Stimulated activated CD8-positive, alpha-beta memory T cell treated with anti-CD3 and anti-CD28 coated beads, Interleukin-12 subunit alpha, Interleukin-12 subunit beta, amount 100 ng/mL, for 1 hour (primary cell): ENCODE measurements at regions not wholly inside any gene's neighbourhood (a gene's known extent, or its start where the extent isn't known, plus 50 kb on each side); places are given as distances from the start of the nearest gene placed in this dataset.
"Not testable (repeated sequence)": the region's sequence is repeated elsewhere in the genome, so short reads cannot be mapped to it uniquely, and the experiment has no call there.

Experiments
- DNase-seq: peaks from one replicate; pipeline ENCODE4 v3.0.0-alpha.2; 2020; ENCODE audit warnings: low read depth

GRCh38 chr5:154652746-154653417, 102.3 kb upstream of the LARP1 start:
- DNase-seq, result no peak

- DNase-seq, result not testable (repeated sequence)
Measured at GRCh38 chr5:154651795-154652194, 103.4 kb upstream of the LARP1 start.

GRCh38 chr5:154648706-154649105, 106.5 kb upstream of the LARP1 start:
- no peak for DNase-seq

- DNase-seq, result no peak
Measured at GRCh38 chr5:154648229-154648628, 106.9 kb upstream of the LARP1 start.

- DNase-seq, result no peak
Measured at GRCh38 chr5:154647761-154648145, 107.4 kb upstream of the LARP1 start.

GRCh38 chr5:154647114-154647760, 107.9 kb upstream of the LARP1 start:
- DNase-seq, result no peak

GRCh38 chr5:154646745-154647113, 108.4 kb upstream of the LARP1 start:
- no peak for DNase-seq

- DNase-seq, result no peak
Measured at GRCh38 chr5:154644745-154645411, 110.3 kb upstream of the LARP1 start.

- DNase-seq, result no peak
Measured at GRCh38 chr5:154642499-154643245, 112.5 kb upstream of the LARP1 start.

GRCh38 chr5:154640213-154640831, 114.9 kb upstream of the LARP1 start:
- not testable (repeated sequence) for DNase-seq

GRCh38 chr5:154636786-154637185, 118.4 kb upstream of the LARP1 start:
- not testable (repeated sequence) for DNase-seq

- DNase-seq, result not testable (repeated sequence)
Measured at GRCh38 chr5:154636271-154636670, 118.9 kb upstream of the LARP1 start.

- not testable (repeated sequence) for DNase-seq
Measured at GRCh38 chr5:154633744-154634143, 121.4 kb upstream of the LARP1 start.

- DNase-seq, result no peak
Measured at GRCh38 chr5:154631141-154631540, 124.0 kb upstream of the LARP1 start.

GRCh38 chr5:154630410-154630809, 124.8 kb upstream of the LARP1 start:
- DNase-seq, result no peak

GRCh38 chr5:154628685-154629084, 126.5 kb upstream of the LARP1 start:
- no peak for DNase-seq

GRCh38 chr5:154627698-154628678, 127.2 kb upstream of the LARP1 start:
- DNase-seq, result no peak

GRCh38 chr5:154626876-154627557, 128.2 kb upstream of the LARP1 start:
- no peak for DNase-seq

GRCh38 chr5:154625031-154625430, 130.1 kb upstream of the LARP1 start:
- DNase-seq, result no peak

- DNase-seq, result no peak
Measured at GRCh38 chr5:154624341-154624740, 130.8 kb upstream of the LARP1 start.
